HG02885 (cell line): ENCODE measurements at regions not wholly inside any gene's neighbourhood (a gene's known extent, or its start where the extent isn't known, plus 50 kb on each side); places are given as distances from the start of the nearest gene placed in this dataset.

Experiments used
- ATAC-seq: cut with Tn5 transposase; IDR thresholded peaks from one replicate; pipeline ENCODE4 v1.9.1; 2021; ENCODE audit warnings: mild to moderate bottlenecking; ENCODE audit not compliant: unreplicated experiment, poor library complexity

DNA sequence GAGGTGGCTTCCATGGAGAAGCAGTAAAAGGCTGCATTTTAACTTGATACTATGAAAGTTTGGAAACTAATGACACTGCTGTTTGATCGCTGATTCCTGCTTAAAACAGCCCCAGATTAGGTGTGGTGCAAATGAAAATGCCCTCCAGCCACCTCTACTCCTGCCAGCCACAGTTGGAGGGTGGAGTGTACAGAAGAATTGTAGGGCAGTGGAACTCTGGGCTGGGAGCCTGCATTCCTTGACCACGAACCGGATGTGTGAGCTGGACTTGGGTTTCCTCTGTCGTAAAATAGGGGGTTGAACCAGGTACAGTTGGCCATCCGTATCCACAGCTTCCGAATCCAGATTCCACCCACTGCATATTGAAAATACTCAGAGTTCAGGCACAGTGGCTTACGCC lies 84.6 kb upstream of the RFX8 start:
- ATAC-seq = no peak

DNA sequence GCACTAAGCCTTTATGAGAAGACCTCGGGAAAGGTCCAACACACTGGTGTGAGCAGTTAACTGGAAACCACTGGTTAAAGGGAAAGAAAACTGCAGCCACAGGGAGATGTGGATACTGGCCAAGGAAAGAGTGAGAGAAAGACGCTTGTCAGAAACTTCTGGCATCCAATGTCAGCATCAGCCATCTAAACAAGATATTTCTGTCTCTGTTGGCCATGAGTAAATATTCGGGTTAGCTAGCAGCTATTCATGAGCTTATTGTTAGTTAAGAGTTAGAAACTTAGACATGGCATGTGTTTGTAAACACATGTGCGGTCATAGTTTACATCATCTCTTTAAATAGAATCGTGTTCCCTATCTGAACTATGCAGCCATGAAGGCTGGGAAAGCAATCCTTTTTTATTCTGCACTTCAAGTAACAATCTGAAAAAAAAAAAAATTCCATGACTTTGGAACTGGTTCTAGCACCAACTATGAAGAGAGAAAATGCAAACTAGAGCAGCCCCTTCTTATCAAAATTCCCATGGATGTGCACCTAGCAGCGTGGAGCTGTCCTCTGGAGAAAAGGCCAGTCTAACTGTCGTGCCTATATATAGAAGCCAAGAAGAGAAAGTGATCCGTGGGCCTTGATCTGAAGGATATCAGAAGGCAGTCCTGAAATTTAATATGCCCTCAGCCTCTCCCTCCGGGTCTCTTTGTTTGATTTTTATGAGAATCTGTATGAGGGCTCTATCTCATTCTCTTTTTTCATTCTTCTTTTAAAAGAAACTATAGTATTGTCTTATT lies 84.0 kb upstream of the RFX8 start:
- ATAC-seq = no peak

DNA sequence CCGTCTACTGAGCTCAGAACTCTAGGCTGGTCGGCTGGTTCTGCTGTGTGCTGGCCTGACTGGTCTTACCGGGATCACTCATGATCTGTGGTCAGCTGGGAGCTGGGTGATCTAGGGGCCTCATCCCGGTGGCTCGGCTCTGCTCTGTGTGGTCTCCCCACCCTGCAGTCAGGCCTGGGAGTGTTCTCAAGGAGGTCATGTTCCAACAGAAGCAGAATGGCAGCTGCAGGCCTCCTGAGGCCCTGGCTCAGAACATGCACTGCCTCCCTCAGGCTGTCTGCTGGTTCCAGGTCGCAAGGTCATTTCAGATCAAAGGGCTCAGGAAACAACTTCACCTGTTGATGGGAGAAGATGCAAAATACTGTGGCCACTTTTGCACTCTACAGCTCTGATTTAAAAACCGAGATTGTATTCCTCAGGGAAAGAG lies 81.1 kb upstream of the RFX8 start:
- ATAC-seq = no peak

DNA sequence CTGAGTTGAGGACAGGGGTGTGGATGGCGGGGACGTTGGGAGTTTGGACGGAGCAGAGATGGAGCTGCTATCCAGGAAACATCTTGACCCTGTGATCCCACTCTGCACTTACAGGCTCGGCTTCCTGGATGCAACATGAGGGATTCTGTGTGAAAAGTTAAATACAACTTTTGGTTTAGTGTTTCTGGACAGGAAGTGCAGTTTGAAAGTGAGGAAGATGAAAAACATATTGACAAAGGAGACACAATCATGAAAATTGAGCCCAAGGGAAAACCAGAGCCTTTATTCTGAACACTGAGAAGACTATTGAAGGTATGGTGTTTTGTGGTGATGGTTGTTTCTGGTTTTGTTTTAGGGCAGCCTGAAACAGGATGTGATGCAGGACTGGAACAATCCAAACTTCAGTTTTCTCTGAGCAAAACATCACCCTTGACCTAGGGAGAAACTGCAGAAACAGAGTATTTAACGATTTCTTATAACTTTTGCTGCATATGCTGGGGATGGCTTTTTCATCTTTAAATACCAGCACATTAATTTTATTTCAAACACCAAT lies 76.5 kb upstream of the RFX8 start:
- ATAC-seq = no peak

DNA sequence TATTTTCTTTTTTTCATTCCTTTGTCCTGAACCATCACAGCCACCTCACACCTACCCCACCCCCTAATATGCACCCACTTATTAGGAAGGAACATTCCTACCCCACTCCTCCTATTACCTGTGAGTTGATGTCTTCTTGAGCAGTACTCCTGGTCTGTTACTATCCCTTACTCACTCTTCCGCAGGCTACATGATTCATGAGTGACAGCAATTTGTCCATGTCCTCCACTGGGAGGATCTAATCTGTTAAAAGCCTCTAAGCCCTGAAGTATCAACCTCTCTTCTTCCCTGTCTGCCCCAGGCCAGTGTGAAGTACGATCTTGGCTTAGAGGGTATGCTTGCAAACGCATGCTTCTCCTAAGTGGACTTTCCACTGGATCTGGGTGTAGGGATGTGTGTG lies 75.6 kb upstream of the RFX8 start:
- no peak for ATAC-seq

DNA sequence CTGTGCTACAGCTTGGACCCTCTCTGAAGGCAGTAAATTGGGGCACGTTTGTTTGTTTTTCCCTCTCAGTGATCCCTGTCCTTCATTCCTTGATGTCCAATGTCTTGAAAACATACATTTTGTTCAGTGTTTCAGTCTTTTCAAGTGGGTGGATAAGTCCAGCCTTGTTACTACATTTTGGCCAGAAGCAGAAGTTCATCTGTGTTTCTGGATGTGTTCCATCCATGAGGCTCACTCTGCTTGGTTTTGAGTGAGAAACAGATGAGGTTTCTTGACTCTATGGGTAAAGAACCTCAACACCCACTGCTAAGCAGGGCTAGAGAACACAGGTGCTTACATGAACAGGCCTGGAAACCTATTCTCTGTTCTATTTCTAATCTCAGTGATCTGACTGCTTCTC lies 74.5 kb upstream of the RFX8 start:
- no peak for ATAC-seq

DNA sequence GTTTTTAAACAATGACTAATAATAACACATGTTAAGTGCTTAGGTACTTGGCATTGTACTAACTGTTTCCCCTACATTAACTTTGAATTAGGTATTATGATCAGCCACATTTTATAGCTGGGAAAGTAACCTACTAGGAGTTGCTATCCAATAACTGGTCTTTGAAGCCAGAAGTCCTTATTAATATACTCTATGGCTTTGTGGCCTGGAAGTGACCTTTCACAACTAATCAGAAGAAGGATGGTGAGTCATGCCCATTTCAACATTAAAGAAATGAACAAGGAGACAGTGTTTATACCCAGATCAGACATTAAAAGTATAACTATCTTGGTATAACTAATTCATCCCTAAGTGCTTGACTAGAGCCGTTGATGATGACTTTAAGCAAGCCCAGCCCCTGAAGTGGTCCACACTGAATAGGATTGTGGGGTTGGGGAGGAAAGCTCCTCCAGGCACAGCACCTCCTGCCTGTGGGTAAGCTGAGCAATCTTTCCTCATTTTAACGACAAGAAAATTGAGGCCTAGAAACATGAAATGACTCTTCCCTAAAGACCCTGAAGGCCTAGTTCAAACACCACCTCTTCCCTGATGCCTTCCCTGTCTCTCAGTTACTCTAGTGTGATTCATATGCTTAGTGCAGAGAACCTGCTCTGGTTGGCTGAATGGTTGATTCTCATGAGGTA lies 71.6 kb upstream of the RFX8 start:
- no peak for ATAC-seq

DNA sequence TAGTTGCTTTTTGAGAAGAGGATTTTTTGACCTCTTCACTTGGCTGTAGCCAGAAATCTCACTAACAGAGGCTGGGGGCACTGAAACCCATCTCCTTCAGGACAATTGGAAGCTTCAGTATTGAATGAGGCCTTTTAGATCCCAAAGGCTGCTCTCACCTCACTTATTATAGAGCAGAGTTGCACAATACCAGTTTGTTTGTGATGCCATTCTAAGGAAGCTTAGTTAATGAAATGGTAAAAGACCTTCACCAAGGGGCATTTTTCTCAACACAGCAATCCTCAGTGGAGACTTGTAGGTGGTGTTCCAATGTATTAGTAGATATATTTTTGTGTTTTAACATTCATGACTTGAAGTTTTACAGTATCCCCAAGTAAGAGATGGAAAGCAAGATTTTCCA lies 71.0 kb upstream of the RFX8 start:
- no peak for ATAC-seq

DNA sequence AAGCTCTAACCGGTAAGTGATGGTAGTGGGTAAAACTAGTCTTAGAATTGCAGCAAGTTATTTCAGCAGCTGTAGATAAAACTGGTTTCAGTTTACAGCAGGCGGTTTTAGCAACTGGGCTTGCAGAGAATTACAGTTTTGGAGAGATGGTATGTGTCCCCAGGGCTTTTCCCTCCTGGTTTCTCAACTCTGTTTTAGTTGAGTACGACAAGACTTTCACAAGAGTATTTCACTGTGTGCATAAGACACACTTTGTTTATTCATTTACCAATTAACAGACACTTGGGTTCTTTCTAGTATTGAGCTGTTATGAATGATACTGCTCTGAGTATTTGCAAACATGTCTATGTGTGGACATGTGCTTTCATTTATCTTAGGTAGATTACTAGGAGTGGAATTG lies 65.6 kb upstream of the RFX8 start:
- no peak for ATAC-seq

DNA sequence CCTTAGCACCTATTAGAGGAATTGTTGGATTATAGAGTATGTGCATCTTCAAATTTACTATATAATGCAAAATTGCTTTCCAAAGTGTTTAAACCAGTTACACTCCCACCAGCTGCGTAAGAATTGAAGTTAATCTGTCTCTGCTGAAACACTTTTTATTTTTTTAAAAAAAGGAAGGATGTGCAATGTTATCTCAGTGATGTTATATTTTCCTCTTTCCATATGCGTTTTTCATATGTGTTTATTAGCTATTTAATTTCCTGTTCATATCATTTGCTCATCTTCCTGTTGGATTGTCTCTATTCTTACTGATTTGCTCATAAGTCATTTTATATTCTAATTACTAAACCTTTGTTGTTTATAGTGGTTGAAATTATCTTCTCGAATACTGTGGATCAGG lies 63.2 kb upstream of the RFX8 start:
- ATAC-seq = no peak

DNA sequence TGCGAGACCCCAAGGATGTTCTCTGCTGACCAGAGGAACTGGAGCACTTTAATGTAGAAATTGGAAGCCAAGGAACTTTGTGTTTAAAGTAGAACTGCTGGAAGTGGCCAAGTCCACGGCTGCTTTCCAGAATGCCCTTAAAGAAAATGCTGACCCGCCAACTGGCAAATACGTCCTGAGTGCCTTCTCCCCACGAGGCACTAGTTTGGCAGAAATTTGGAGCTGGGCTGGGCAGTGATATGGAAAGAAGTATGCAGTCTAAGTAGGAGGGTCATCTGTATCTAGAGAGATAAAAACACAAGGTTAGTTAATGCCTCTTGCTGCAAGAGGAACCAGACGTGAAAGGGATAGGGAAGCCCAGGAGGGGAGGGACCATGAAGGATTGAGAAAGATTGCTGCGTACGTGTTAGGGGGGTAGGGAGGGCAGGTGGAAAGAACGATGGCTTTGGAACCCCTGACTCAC lies 59.3 kb upstream of the RFX8 start:
- ATAC-seq = no peak

DNA sequence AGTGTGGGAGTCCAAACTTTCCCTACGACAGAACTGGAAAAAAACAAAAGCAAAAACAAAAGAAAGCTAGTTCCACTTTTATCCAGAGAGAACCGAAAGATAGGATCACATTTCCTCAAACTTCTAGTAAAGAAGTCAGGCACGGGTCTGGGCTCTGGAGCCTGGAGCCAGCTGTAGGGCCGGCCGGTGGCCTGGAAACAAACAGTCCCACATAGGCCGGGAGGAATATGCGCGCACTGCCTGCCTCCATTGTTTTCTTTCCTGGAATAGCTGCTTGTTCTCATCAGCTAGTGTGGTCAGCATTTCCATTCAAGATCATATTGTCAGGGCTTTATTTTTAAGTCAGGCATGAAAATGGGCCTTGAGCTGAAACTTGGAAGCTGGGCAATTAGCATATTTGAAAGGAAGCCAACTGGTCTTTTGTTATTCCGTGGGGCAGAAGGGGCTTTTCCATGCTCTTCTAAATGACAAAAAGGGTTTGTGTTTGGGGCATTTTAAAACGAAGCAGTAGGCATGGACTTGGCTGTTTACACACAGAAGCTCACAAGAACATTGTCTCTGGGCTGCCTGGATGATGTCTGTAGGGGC lies 58.7 kb upstream of the RFX8 start:
- no peak for ATAC-seq

DNA sequence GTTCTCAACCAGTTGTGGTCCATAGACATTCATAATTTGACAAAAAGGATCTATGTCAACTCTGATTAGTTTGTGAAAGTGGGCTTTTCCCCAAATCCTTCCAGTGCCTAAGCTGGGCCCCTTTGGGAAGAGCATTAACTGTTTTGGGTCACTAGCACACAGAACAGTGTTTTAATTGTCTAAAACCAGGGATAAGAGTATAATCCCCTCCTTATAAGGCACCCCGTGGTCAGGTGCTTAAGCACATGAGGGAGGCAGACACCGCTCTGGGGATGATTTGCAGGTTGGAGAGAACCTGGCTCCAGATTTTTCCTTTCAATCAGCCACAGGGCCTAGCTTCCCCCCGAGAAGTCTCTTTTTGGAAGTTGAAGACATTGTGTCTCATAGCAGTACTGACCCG lies 53.6 kb upstream of the RFX8 start:
- ATAC-seq = no peak

DNA sequence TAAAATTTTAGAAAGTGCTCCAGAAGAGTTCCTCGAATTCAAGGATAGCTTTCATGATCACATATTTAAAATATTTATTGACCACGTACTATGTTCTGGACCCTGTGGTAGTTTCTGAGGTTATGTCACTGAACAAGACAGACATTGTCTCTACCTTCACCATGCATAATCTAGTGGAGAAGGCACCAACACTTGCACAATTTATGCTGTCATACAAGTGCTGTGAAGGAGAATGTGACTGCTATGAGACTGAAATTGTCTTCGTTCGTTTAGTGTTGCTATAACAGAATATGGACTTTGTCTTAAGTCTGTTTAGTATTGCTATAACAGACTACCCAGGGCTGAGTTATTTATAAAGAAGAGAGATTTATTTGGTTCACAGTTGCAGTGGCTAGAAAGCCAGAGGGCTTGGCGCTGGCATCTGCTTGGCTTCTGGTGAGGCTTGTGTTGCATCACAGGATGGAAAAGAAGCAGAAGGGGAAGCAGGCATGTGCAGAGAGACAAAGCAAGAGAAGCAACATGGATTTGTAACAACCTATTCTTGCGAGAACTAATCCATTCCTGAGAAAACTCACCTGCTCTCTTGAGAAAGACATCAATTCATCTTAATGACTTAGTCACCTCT lies 50.0 kb upstream of the RFX8 start:
- ATAC-seq = no peak
